Neuron (in vitro differentiated cells): ENCODE measurements at regions not wholly inside any gene's neighbourhood (a gene's known extent, or its start where the extent isn't known, plus 50 kb on each side); places are given as distances from the start of the nearest gene placed in this dataset.

ENCODE experiments used
- H2AFZ ChIP-seq: one replicate; pipeline ENCODE4 v1.6.1; 2013; ENCODE audit warnings: low read depth, mild to moderate bottlenecking, inconsistent platforms, low read length, moderate library complexity
- H3K27me3 ChIP-seq: one replicate; pipeline ENCODE4 v1.6.1; 2013; ENCODE audit warnings: low read length; ENCODE audit not compliant: insufficient read depth
- H3K36me3 ChIP-seq: one replicate; pipeline ENCODE4 v1.6.1; 2013; ENCODE audit warnings: low read length; ENCODE audit not compliant: insufficient read depth
- H3K4me1 ChIP-seq: one replicate; pipeline ENCODE4 v1.6.1; 2013; ENCODE audit warnings: low read length; ENCODE audit not compliant: insufficient read depth
- H3K4me3 ChIP-seq: 2 replicates; pipeline ENCODE4 v1.5.1; 2013; ENCODE audit warnings: mild to moderate bottlenecking, low read length, moderate library complexity
- H3K9me3 ChIP-seq: one replicate; pipeline ENCODE4 v1.6.1; 2013; ENCODE audit warnings: low read length

DNA sequence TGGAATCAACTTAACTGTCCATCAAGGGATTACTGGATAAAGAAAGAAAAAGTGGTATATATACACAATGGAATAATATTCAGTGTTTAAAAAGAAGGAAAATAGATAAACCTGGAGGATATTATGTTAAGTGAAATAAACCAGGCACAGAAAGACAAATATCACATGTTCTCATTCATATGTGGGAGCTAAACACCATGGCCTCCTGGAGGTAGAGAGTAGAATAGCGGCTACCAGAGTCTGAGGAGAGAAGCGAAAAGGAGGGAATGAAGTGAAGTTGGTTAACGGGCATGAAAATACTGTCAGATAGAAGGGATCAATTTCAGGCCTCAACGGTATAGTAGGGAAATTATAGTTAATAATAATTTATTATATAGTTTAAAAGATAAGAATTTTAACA, 147.5 kb upstream of the OBI1 start:
- Histone ChIP-seq H2AFZ (no peak overlapping the region), H3K36me3 (no peaks in the 10 kb centered on the region), H3K9me3 (no peaks in the 10 kb centered on the region), H3K27me3 (no peaks in the 10 kb centered on the region), H3K4me3 (no peak overlapping the region), H3K4me1 (no peaks in the 10 kb centered on the region)

DNA sequence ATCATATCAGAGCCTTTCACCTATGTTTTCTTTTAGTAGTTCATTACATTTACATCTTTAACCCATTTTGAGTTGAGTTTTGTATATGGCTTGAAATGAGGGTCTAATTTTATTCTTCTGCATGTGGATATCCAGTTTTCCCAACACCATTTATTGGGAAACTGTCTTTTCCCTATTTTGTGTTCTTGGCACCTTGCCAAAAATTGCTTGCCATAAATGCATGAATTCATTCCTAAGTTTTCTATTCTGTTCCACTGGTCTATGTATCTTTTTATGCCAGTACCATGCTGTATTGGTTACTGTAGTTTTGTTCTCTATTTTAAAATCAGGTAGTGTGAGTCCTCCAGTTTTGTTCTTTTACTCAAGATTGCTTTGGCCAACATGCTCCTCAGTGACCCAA, 144.0 kb upstream of the OBI1 start:
- Histone ChIP-seq H3K36me3 (no peaks in the 10 kb centered on the region), H3K27me3 (no peaks in the 10 kb centered on the region), H3K4me3 (no peak overlapping the region), H2AFZ (no peak overlapping the region), H3K4me1 (no peaks in the 10 kb centered on the region), H3K9me3 (no peaks in the 10 kb centered on the region)

DNA sequence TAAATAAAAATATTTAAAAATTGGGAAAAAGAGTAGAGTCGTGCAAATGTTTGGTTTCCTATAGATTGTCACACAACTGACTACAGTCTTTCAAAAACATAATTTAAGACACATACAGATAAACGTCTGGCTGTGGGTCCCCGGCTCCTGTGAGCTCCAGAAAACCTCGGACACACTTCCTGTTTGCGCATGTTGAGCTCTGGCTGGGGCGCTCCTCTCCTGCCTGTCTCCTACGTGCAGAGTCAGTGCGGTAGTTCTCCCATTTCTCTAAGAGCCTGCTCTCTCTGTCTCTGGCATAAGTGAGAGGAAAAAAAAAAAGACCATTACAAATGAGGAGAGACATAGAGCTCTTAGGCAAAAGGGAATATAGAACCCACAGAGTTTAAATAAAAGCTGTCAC, 128.2 kb upstream of the OBI1 start:
- no peak overlapping the region for H3K4me3 ChIP-seq
- H3K27me3 ChIP-seq: no peaks in the 10 kb centered on the region
- no peak overlapping the region for H2AFZ ChIP-seq
- H3K4me1 ChIP-seq: peaks cover 3% of the 10 kb centered on the region
- no peaks in the 10 kb centered on the region for H3K36me3 ChIP-seq
- H3K9me3 ChIP-seq: no peaks in the 10 kb centered on the region

DNA sequence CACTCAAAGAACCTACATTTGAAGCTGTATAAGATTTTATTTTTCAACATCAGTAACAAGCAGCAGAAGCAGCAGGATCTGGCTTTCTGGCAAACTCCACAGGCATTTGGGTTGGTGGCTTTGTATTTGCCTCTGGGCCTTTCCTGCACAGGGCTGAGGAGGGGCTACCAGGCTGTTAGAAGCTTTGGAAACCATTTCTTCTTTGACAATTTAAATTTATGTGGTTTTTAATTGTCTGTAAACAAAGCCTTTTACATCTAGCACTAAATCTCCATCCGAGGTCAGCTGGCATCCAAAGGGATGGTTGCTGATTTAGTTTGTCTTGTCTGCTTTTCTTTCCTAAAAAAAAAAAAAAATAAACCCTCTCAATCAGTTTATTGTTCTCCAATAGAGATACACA, 127.5 kb upstream of the OBI1 start:
- no peaks in the 10 kb centered on the region for H3K27me3 ChIP-seq
- no peaks in the 10 kb centered on the region for H3K9me3 ChIP-seq
- no peak overlapping the region for H3K4me3 ChIP-seq
- peaks cover 3% of the 10 kb centered on the region for H3K4me1 ChIP-seq
- no peaks in the 10 kb centered on the region for H3K36me3 ChIP-seq
- H2AFZ ChIP-seq: no peak overlapping the region

DNA sequence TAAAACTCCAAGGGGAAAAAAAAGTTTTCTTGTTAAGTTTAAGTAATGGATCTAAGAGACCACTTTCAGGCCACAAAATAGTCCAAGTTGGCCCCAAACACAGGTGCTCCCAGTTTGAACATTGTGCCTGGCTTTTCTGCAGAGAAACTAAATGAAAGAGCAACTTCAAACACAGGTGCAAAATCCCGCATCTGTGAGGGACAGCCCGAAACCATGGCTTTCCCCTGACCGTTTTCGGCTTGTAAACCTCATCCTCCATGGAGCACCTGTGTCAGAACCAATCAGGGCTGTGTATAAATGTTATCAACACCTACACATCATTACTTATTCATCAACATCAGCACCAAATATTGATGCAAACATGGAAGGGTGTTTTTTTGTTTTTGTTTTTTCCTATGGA, 126.8 kb upstream of the OBI1 start:
- Histone ChIP-seq H3K36me3 (no peaks in the 10 kb centered on the region), H2AFZ (no peak overlapping the region), H3K27me3 (no peaks in the 10 kb centered on the region), H3K9me3 (no peaks in the 10 kb centered on the region), H3K4me3 (no peak overlapping the region), H3K4me1 (peaks cover 3% of the 10 kb centered on the region)

DNA sequence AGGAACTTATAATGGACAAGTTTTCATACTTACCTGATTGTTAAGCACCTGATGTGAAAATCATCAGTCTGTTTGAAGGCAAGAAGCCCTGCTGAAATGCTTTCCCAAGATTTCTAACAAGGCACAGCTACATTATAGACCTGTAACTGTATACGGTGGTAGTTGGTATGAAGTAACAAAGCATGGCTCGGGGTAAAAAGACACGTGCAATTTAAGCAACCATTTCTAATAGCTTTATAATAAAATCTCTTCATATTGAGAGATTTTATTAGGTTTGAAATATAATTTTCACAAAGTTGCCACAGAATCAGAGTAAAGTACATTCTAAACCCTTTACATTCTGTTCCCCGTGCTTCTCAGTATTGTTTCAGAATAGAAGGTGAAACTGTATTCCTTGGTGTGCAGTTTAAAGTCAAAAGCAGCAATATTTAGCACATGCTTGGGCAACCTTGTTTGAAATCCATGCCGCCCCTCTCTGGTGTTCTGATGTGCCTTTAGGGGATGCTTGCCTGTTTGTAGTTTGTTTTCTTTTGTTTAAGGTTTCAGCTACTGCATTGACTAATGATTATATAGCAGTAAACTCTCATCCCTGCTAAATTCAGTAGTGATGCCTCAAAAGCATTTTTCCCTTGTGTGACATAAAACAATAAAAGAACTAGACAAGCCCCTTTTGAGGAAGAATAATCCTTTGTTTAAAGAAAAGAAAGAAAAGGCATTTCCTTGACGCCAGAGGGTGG, 125.2 kb upstream of the OBI1 start:
- peaks cover 3% of the 10 kb centered on the region for H3K4me1 ChIP-seq
- H3K36me3 ChIP-seq: no peaks in the 10 kb centered on the region
- no peak overlapping the region for H2AFZ ChIP-seq
- no peak overlapping the region for H3K4me3 ChIP-seq
- H3K27me3 ChIP-seq: no peaks in the 10 kb centered on the region
- no peaks in the 10 kb centered on the region for H3K9me3 ChIP-seq

DNA sequence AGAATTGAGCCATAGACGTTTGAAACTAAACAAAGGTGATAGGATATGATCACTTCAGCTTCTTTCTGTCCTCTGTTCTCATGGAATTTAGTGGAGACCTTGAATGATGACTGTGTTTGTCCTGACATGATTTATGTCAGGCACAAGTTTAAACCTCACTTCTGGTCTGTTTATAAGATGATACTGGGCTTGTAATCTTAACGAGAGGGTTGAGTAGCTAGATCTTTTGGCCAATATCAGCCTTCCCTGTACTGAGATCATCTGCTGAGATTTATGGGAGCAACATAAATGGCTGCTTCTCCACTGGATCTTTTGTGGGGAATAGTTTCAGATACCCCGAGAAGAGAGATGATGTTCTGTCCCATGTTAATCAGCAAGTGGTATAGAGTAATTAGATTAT, 121.8 kb upstream of the OBI1 start:
- Histone ChIP-seq H3K36me3 (no peaks in the 10 kb centered on the region), H3K4me1 (no peaks in the 10 kb centered on the region), H3K27me3 (no peaks in the 10 kb centered on the region), H2AFZ (no peak overlapping the region), H3K9me3 (no peaks in the 10 kb centered on the region), H3K4me3 (no peak overlapping the region)

DNA sequence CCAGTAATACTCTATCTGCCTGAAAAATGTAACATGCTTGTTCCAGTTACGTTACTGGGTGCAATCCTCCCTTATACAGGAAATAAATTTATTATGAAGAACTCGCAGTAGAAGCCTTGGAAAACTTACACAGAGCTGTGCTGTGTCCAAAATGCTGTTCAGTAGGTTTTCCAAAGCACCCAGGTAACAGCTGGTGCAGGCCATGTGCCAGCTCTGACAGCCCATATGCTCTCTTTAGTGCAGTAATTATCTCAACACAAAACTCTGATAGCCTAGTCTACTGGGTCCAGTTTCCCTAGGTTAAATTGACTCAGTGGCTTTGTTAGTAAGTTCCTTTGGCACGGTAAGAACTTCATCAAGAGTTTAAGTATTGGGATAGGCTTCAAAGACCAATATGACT, 120.7 kb upstream of the OBI1 start:
- Histone ChIP-seq H2AFZ (no peak overlapping the region), H3K9me3 (no peaks in the 10 kb centered on the region), H3K27me3 (no peaks in the 10 kb centered on the region), H3K4me1 (no peaks in the 10 kb centered on the region), H3K36me3 (no peaks in the 10 kb centered on the region), H3K4me3 (no peak overlapping the region)

DNA sequence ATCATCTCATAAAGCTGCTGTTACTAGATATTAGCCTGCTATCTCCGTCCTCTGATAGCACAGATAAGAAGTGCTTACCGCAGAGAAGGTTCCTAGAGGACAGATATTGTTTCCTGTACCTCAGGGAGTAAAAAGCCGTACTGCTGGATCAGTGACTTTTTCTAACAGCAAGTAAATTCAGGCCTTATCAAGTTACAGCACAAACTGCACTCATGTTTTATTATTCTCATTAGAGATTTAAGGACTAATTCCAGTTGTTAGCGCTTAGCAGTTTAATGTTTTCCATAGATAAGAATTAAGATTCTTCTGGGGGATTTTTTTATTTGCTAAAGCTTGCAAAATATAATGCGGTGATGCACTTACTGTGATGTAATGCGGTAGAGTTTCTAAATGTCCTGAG, 119.0 kb upstream of the OBI1 start:
- Histone ChIP-seq H3K9me3 (no peaks in the 10 kb centered on the region), H3K4me3 (no peak overlapping the region), H3K4me1 (no peaks in the 10 kb centered on the region), H3K36me3 (no peaks in the 10 kb centered on the region), H2AFZ (no peak overlapping the region), H3K27me3 (no peaks in the 10 kb centered on the region)

DNA sequence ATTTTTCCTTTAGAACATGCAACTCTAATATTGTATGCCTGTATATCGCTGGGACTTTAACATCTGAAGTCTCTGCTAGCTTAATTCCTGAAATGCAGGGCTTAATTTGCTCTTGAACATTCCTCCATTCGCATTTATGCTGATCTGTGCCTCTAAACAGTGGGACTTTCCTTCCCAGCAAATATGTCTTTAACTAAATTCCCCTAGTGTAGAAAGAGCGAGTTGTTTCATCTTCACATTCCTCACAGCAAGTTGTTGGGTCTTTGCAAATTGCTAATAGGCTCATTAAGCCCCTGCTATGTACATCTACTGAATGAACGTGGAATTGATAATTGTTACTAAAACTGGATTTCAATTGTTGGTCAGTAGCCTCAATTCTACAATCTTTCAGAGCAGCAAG, 118.4 kb upstream of the OBI1 start:
- H2AFZ ChIP-seq: no peak overlapping the region
- no peaks in the 10 kb centered on the region for H3K9me3 ChIP-seq
- no peaks in the 10 kb centered on the region for H3K27me3 ChIP-seq
- no peak overlapping the region for H3K4me3 ChIP-seq
- H3K4me1 ChIP-seq: no peaks in the 10 kb centered on the region
- no peaks in the 10 kb centered on the region for H3K36me3 ChIP-seq

DNA sequence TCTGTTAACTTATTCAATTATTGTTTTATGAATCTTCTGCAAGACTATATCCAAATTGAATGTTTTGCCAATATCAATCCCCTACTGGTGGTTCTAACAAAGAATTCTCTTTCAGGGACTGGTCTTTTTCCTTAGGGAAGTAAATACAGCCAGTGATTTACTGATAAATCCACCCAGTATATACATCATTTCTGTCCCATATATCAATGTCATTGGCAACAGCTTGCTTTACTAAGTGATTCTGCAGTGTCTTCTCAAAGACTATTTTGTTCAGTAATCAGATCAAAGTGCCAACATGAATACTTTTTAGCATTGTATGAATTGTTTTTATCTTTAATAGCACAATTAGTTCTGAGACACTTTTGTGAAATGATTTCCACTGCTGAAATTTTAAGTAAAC, 114.0 kb upstream of the OBI1 start:
- Histone ChIP-seq H3K4me3 (no peak overlapping the region), H3K4me1 (no peaks in the 10 kb centered on the region), H2AFZ (no peak overlapping the region), H3K36me3 (no peaks in the 10 kb centered on the region), H3K9me3 (no peaks in the 10 kb centered on the region), H3K27me3 (no peaks in the 10 kb centered on the region)

DNA sequence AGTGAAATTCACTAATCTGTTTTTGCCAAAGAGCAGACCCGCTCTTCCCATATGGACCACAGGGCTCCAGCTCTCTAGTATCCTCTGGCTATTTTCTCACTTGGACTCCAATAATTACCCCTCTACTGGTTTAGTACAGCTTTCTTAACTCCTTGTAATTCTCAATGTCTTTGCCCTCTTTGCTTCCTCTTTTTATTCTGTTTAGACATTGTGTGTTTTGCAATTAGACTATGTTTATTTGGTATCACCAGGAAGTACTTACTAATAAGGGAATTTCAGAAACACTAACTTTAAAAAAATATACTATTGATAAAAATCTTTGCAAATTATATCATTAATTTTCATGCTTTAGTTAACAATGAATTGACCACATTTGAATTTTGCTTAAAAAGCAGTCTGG, 111.6 kb upstream of the OBI1 start:
- H3K36me3 ChIP-seq: no peaks in the 10 kb centered on the region
- no peaks in the 10 kb centered on the region for H3K4me1 ChIP-seq
- no peaks in the 10 kb centered on the region for H3K27me3 ChIP-seq
- no peak overlapping the region for H2AFZ ChIP-seq
- H3K9me3 ChIP-seq: no peaks in the 10 kb centered on the region
- H3K4me3 ChIP-seq: no peak overlapping the region

DNA sequence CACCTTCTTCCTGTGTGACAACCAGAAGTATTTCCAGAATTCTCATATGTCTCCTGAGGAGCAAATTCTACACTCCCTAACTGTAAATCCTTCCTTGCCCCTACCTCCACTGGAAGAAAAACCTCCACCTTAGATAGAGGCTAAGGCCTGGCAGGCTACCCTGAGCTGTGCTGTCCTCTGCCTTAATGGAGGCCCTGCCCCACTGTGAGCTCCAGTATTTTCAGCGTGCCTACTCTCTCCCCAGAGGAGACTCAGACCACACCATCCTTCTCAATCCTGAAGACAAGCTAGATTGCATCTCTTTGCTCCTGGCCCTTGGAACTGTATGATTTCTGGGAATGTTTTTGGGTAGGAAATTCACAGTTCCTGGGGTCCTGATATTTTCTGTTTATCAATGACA, 110.0 kb upstream of the OBI1 start:
- Histone ChIP-seq H3K4me1 (no peaks in the 10 kb centered on the region), H2AFZ (no peak overlapping the region), H3K9me3 (no peaks in the 10 kb centered on the region), H3K27me3 (no peaks in the 10 kb centered on the region), H3K4me3 (no peak overlapping the region), H3K36me3 (no peaks in the 10 kb centered on the region)

DNA sequence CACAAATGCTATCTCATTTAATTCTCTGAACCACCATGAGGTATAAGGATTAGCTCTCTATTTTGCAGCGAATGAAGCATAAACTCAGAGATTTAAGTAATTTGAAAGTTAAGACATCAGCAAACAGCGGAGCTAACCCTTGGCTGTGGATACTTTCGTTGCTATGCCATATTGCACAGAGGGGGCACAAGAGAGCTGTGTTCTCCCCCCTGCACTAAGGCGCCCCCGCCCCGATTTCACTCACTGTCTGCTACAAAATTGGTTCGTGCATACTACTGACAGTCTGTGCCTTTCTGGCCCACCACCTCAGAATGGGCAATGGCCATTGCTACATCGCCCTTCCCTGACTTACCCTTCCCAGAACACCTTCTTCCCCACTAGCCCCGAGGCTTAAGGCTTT, 105.7 kb upstream of the OBI1 start:
- no peaks in the 10 kb centered on the region for H3K4me1 ChIP-seq
- H3K27me3 ChIP-seq: no peaks in the 10 kb centered on the region
- H3K9me3 ChIP-seq: no peaks in the 10 kb centered on the region
- no peak overlapping the region for H3K4me3 ChIP-seq
- no peak overlapping the region for H2AFZ ChIP-seq
- no peaks in the 10 kb centered on the region for H3K36me3 ChIP-seq
